ENCODE measurements at regions not wholly inside any gene's neighbourhood (a gene's known extent, or its start where the extent isn't known, plus 50 kb on each side); places are given as distances from the start of the nearest gene placed in this dataset.

- H3K27me3 Mint-ChIP-seq (ENCODE audit: low read depth): peaks cover 5% of the 10 kb centered on the region
- no peak for TF ChIP-seq CTCF (IDR thresholded peaks at IDR 0.05; ENCODE audit: unreplicated experiment)
- DNase-seq (ENCODE audit: low spot score in 2 of 2, unreplicated experiment in 2 of 2): no peak
- no peak overlapping the region for H3K4me3 Mint-ChIP-seq
- H3K36me3 Mint-ChIP-seq: no peaks in the 10 kb centered on the region
- no peak overlapping the region for H3K27ac Mint-ChIP-seq
- no peaks in the 10 kb centered on the region for H3K9me3 Mint-ChIP-seq
- no peaks in the 10 kb centered on the region for H3K4me1 Mint-ChIP-seq
Observed at GRCh38 chr12:118494776-118495175, 118.4 kb downstream of the SUDS3 start.

GRCh38 chr12:118495296-118495695 lies 118.9 kb downstream of the SUDS3 start:
- Mint-ChIP-seq H3K4me3 (no peak overlapping the region), H3K9me3 (no peaks in the 10 kb centered on the region), H3K27me3 (ENCODE audit: low read depth) (peaks cover 6% of the 10 kb centered on the region), H3K36me3 (no peaks in the 10 kb centered on the region), H3K4me1 (no peaks in the 10 kb centered on the region), H3K27ac (no peak overlapping the region)
- no peak for TF ChIP-seq CTCF (IDR thresholded peaks at IDR 0.05; ENCODE audit: unreplicated experiment)
- DNase-seq (ENCODE audit: low spot score in 2 of 2, unreplicated experiment in 2 of 2): no peak

- H3K9me3 Mint-ChIP-seq: no peaks in the 10 kb centered on the region
- H3K27ac Mint-ChIP-seq: no peak overlapping the region
- H3K36me3 Mint-ChIP-seq: no peaks in the 10 kb centered on the region
- peaks cover 2% of the 10 kb centered on the region for H3K27me3 Mint-ChIP-seq (ENCODE audit: low read depth)
- no peaks in the 10 kb centered on the region for H3K4me1 Mint-ChIP-seq
- no peak for TF ChIP-seq CTCF (IDR thresholded peaks at IDR 0.05; ENCODE audit: unreplicated experiment)
- H3K4me3 Mint-ChIP-seq: no peak overlapping the region
- no peak for DNase-seq (ENCODE audit: low spot score in 2 of 2, unreplicated experiment in 2 of 2)
Observed at GRCh38 chr12:118498171-118498570, 121.8 kb downstream of the SUDS3 start.

- no peak overlapping the region for H3K27ac Mint-ChIP-seq
- H3K27me3 Mint-ChIP-seq (ENCODE audit: low read depth): peaks cover 4% of the 10 kb centered on the region
- no peaks in the 10 kb centered on the region for H3K36me3 Mint-ChIP-seq
- H3K4me1 Mint-ChIP-seq: no peaks in the 10 kb centered on the region
- DNase-seq (ENCODE audit: low spot score in 2 of 2, unreplicated experiment in 2 of 2): no peak
- peaks cover 4% of the 10 kb centered on the region for H3K9me3 Mint-ChIP-seq
- TF ChIP-seq CTCF (IDR thresholded peaks at IDR 0.05; ENCODE audit: unreplicated experiment): no peak
- no peak overlapping the region for H3K4me3 Mint-ChIP-seq
Observed at GRCh38 chr12:118500299-118500698, 123.9 kb downstream of the SUDS3 start.

- Mint-ChIP-seq H3K27me3 (ENCODE audit: low read depth) (peaks cover 4% of the 10 kb centered on the region), H3K36me3 (no peaks in the 10 kb centered on the region), H3K4me3 (no peak overlapping the region), H3K27ac (no peak overlapping the region), H3K9me3 (peaks cover 4% of the 10 kb centered on the region), H3K4me1 (no peaks in the 10 kb centered on the region)
- no peak for DNase-seq (ENCODE audit: low spot score in 2 of 2, unreplicated experiment in 2 of 2)
- TF ChIP-seq CTCF (IDR thresholded peaks at IDR 0.05; ENCODE audit: unreplicated experiment): no peak
Observed at GRCh38 chr12:118501489-118501888, 125.1 kb downstream of the SUDS3 start.

GRCh38 chr12:118503476-118503875 lies 127.1 kb downstream of the SUDS3 start:
- Mint-ChIP-seq H3K4me1 (no peaks in the 10 kb centered on the region), H3K27me3 (ENCODE audit: low read depth) (peaks cover 4% of the 10 kb centered on the region), H3K9me3 (peaks cover 7% of the 10 kb centered on the region), H3K4me3 (no peak overlapping the region), H3K27ac (no peak overlapping the region), H3K36me3 (no peaks in the 10 kb centered on the region)
- TF ChIP-seq CTCF (IDR thresholded peaks at IDR 0.05; ENCODE audit: unreplicated experiment): no peak
- DNase-seq (ENCODE audit: low spot score in 2 of 2, unreplicated experiment in 2 of 2): no peak
